ENCODE measurements at regions not wholly inside any gene's neighbourhood (a gene's known extent, or its start where the extent isn't known, plus 50 kb on each side); places are given as distances from the start of the nearest gene placed in this dataset.
A peak's percentile ranks its signal among the peaks of the same experiment; 100 is the strongest.

DNA sequence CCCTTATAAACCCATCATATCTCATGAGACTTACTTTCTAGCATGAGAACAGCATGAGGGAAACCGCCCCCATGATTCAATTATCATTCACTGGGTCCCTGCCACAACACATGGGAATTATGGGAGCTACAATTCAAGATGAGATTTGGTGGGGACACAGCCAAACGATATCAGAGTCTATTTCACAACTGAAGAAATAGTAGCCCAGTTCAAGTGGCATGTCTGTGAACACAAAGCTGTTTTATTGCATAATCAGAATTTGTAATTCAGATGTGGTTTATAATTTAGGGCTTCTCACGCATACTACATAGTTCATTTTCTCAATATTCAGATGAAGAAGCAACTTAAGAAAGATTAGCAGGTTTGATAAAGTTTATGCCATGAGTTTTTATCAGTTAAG, 1188.0 kb upstream of the ALCAM start:
- H3K4me3 ChIP-seq (ENCODE audit: low read length in 3 of 3): no peak overlapping the region
- no peak for DNase-seq
- intact Hi-C loops (cut with DNase I): no loop called here
- no peaks in the 10 kb centered on the region for H3K9me3 ChIP-seq (ENCODE audit: control insufficient read depth in 2 of 3, insufficient read depth in 1 of 3, low read length in 3 of 3)
- TF ChIP-seq CTCF (IDR thresholded peaks at IDR 0.05; ENCODE audit: borderline replicate concordance, extremely low read depth, insufficient read depth): no peak
- H3K4me1 ChIP-seq (ENCODE audit: control insufficient read depth in 2 of 3, insufficient read depth in 2 of 3, low read depth in 1 of 3, low read length in 3 of 3): no peaks in the 10 kb centered on the region
- H3K27ac ChIP-seq (ENCODE audit: low read depth in 2 of 2, low read length in 2 of 2): no peak overlapping the region
- H3K36me3 ChIP-seq (ENCODE audit: control insufficient read depth in 2 of 3, insufficient read depth in 3 of 3, low read length in 3 of 3): no peaks in the 10 kb centered on the region
- H3K27me3 ChIP-seq (ENCODE audit: control insufficient read depth, insufficient read depth, low read length): no peaks in the 10 kb centered on the region
- FAIRE-seq: no peak
- H3K9ac ChIP-seq (ENCODE audit: low read length in 3 of 3): no peak overlapping the region

- TF ChIP-seq CTCF (IDR thresholded peaks at IDR 0.05; ENCODE audit: borderline replicate concordance, extremely low read depth, insufficient read depth): no peak
- Histone ChIP-seq H3K4me1 (ENCODE audit: control insufficient read depth in 2 of 3, insufficient read depth in 2 of 3, low read depth in 1 of 3, low read length in 3 of 3) (no peaks in the 10 kb centered on the region), H3K4me3 (ENCODE audit: low read length in 3 of 3) (no peak overlapping the region), H3K9ac (ENCODE audit: low read length in 3 of 3) (no peak overlapping the region), H3K27me3 (ENCODE audit: control insufficient read depth, insufficient read depth, low read length) (no peaks in the 10 kb centered on the region), H3K27ac (ENCODE audit: low read depth in 2 of 2, low read length in 2 of 2) (no peak overlapping the region), H3K36me3 (ENCODE audit: control insufficient read depth in 2 of 3, insufficient read depth in 3 of 3, low read length in 3 of 3) (no peaks in the 10 kb centered on the region), H3K9me3 (ENCODE audit: control insufficient read depth in 2 of 3, insufficient read depth in 1 of 3, low read length in 3 of 3) (no peaks in the 10 kb centered on the region)
- DNase-seq: no peak
- no peak for FAIRE-seq
- intact Hi-C loops (cut with DNase I): no loop called here
Observed at GRCh38 chr3:104180906-104181305, 1185.8 kb upstream of the ALCAM start.

- DNase-seq (peak in 1 of 5 donors; percentile 13), FAIRE-seq (no peak)
- no peak overlapping the region for H3K4me3 ChIP-seq (ENCODE audit: low read length in 3 of 3)
- no peak overlapping the region for H3K27ac ChIP-seq (ENCODE audit: low read depth in 2 of 2, low read length in 2 of 2)
- no peaks in the 10 kb centered on the region for H3K27me3 ChIP-seq (ENCODE audit: control insufficient read depth, insufficient read depth, low read length)
- no peaks in the 10 kb centered on the region for H3K36me3 ChIP-seq (ENCODE audit: control insufficient read depth in 2 of 3, insufficient read depth in 3 of 3, low read length in 3 of 3)
- TF ChIP-seq CTCF (IDR thresholded peaks at IDR 0.05; ENCODE audit: borderline replicate concordance, extremely low read depth, insufficient read depth): no peak
- H3K9ac ChIP-seq (ENCODE audit: low read length in 3 of 3): no peak overlapping the region
- H3K4me1 ChIP-seq (ENCODE audit: control insufficient read depth in 2 of 3, insufficient read depth in 2 of 3, low read depth in 1 of 3, low read length in 3 of 3): no peaks in the 10 kb centered on the region
- no peaks in the 10 kb centered on the region for H3K9me3 ChIP-seq (ENCODE audit: control insufficient read depth in 2 of 3, insufficient read depth in 1 of 3, low read length in 3 of 3)
- intact Hi-C loops (cut with DNase I): no loop called here
Observed at GRCh38 chr3:104190681-104191080, 1176.0 kb upstream of the ALCAM start.

- no peak for TF ChIP-seq CTCF (IDR thresholded peaks at IDR 0.05; ENCODE audit: borderline replicate concordance, extremely low read depth, insufficient read depth)
- Histone ChIP-seq H3K9me3 (ENCODE audit: control insufficient read depth in 2 of 3, insufficient read depth in 1 of 3, low read length in 3 of 3) (no peaks in the 10 kb centered on the region), H3K36me3 (ENCODE audit: control insufficient read depth in 2 of 3, insufficient read depth in 3 of 3, low read length in 3 of 3) (no peaks in the 10 kb centered on the region), H3K4me3 (ENCODE audit: low read length in 3 of 3) (no peak overlapping the region), H3K9ac (ENCODE audit: low read length in 3 of 3) (no peak overlapping the region), H3K4me1 (ENCODE audit: control insufficient read depth in 2 of 3, insufficient read depth in 2 of 3, low read depth in 1 of 3, low read length in 3 of 3) (no peaks in the 10 kb centered on the region), H3K27ac (ENCODE audit: low read depth in 2 of 2, low read length in 2 of 2) (no peak overlapping the region), H3K27me3 (ENCODE audit: control insufficient read depth, insufficient read depth, low read length) (no peaks in the 10 kb centered on the region)
- DNase-seq: peak in 1 of 5 donors; percentile 8
- no peak for FAIRE-seq
- intact Hi-C loops (cut with DNase I): no loop called here
Observed at GRCh38 chr3:104198131-104198530, 1168.6 kb upstream of the ALCAM start.
